Osteocyte (in vitro differentiated cells): ENCODE measurements at regions not wholly inside any gene's neighbourhood (a gene's known extent, or its start where the extent isn't known, plus 50 kb on each side); places are given as distances from the start of the nearest gene placed in this dataset.
A peak's percentile ranks its signal among the peaks of the same experiment; 100 is the strongest.

ENCODE experiments used
- DNase-seq: peaks from one replicate; pipeline ENCODE4 v3.0.0; 2021; ENCODE audit warnings: mixed read lengths; ENCODE audit not compliant: unreplicated experiment; ENCODE audit errors: extremely low spot score
- H3K27ac Mint-ChIP-seq: one replicate; pipeline ENCODE4 v1.8.0; 2021; ENCODE audit warnings: mild to moderate bottlenecking, mixed read lengths; ENCODE audit not compliant: unreplicated experiment
- H3K27me3 Mint-ChIP-seq: one replicate; pipeline ENCODE4 v1.8.0; 2021; ENCODE audit warnings: mixed read lengths; ENCODE audit not compliant: unreplicated experiment
- H3K36me3 Mint-ChIP-seq: one replicate; pipeline ENCODE4 v1.8.0; 2021; ENCODE audit warnings: mixed read lengths; ENCODE audit not compliant: unreplicated experiment
- H3K4me1 Mint-ChIP-seq: one replicate; pipeline ENCODE4 v1.8.0; 2021; ENCODE audit warnings: mixed read lengths; ENCODE audit not compliant: unreplicated experiment
- H3K4me3 Mint-ChIP-seq: one replicate; pipeline ENCODE4 v1.8.0; 2021; ENCODE audit warnings: mild to moderate bottlenecking, moderate library complexity, mixed read lengths; ENCODE audit not compliant: unreplicated experiment
- H3K9me3 Mint-ChIP-seq: one replicate; pipeline ENCODE4 v1.8.0; 2021; ENCODE audit warnings: mixed read lengths; ENCODE audit not compliant: unreplicated experiment
- CTCF ChIP-seq: fragments of 200-600 bp; sonication (generic); IDR thresholded peaks from 2 replicates; pipeline ENCODE4 v1.5.0; 2021; ENCODE audit warnings: antibody characterized with exemption, mild to moderate bottlenecking, moderate library complexity

DNA sequence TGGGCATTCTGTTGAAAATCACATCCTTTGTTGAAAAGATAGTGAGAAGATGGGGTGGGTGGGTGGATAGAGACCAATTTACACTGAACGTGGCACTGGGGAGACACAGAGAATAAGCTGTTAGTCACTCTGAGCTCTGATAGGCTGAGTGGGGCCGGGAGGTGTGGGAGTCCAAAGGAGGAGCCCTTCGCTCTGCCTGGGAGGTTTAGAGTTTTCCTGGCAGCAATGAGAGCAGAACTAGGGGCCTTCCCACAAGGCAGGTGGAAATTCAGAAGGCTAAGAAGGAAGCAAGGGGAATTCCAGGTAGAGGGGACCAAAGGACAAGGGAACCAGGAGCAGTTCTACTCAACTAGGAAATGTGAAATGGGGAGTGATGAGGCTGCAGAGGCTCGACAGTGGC is 272.7 kb downstream of the RPLP1 start:
- no peak overlapping the region for H3K27ac Mint-ChIP-seq
- no peaks in the 10 kb centered on the region for H3K9me3 Mint-ChIP-seq
- peaks cover 10% of the 10 kb centered on the region for H3K4me1 Mint-ChIP-seq
- TF ChIP-seq CTCF: no peak
- H3K27me3 Mint-ChIP-seq: peaks cover 61% of the 10 kb centered on the region
- H3K36me3 Mint-ChIP-seq: no peaks in the 10 kb centered on the region
- no peak for DNase-seq
- no peak overlapping the region for H3K4me3 Mint-ChIP-seq

- no peaks in the 10 kb centered on the region for H3K36me3 Mint-ChIP-seq
- H3K4me1 Mint-ChIP-seq: peaks cover 6% of the 10 kb centered on the region
- TF ChIP-seq CTCF: no peak
- peaks cover 60% of the 10 kb centered on the region for H3K27me3 Mint-ChIP-seq
- no peak overlapping the region for H3K27ac Mint-ChIP-seq
- H3K4me3 Mint-ChIP-seq: no peak overlapping the region
- H3K9me3 Mint-ChIP-seq: no peaks in the 10 kb centered on the region
- no peak for DNase-seq
Measured at GRCh38 chr15:69725957-69726356, 273.3 kb downstream of the RPLP1 start.

DNA sequence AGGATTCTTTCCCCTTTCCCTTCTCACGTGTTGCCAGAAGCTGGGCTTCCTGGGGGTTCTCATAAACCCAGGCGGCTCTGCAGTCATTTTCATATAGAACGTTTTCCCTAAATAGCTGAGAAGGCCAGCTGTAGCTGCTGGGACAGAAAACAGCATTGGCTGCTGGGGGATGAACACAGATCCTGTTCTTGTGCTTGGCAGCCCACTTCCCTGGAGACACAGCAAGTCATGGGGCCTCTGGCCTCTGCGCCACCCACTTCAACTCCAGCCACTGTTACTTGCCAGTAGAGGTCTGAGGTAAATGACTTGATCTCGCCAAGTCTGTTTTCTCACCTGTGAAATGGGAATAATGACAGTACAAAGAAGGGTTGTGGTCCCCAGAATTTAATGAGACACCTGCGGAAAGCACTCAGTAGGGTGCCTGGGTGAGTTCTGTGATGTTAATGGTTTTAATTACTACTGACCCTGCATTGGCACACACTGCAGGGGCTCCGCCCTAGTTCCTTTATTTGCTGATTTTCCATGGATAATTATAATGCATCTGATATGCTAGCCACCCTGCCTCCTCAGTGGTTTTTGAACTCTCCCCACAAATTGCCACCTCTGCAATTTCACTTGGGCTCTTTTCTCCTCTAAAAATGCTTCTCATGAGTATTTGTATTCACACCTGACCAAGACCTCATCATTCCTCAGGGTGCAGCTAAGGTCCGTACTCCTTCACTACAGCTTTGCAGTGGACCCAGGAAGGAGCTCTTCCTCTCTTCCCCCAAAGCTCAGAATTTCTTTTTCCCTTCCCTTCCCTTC is 274.7 kb downstream of the RPLP1 start:
- DNase-seq: no peak
- H3K9me3 Mint-ChIP-seq: no peaks in the 10 kb centered on the region
- no peak for TF ChIP-seq CTCF
- no peaks in the 10 kb centered on the region for H3K4me1 Mint-ChIP-seq
- no peaks in the 10 kb centered on the region for H3K36me3 Mint-ChIP-seq
- H3K27ac Mint-ChIP-seq: no peak overlapping the region
- H3K4me3 Mint-ChIP-seq: no peak overlapping the region
- peaks cover 68% of the 10 kb centered on the region for H3K27me3 Mint-ChIP-seq

GRCh38 chr15:69729167-69729748 is 276.6 kb downstream of the RPLP1 start:
- H3K9me3 Mint-ChIP-seq: no peaks in the 10 kb centered on the region
- no peak overlapping the region for H3K27ac Mint-ChIP-seq
- no peak overlapping the region for H3K4me3 Mint-ChIP-seq
- H3K36me3 Mint-ChIP-seq: no peaks in the 10 kb centered on the region
- DNase-seq: no peak
- peaks cover 70% of the 10 kb centered on the region for H3K27me3 Mint-ChIP-seq
- peak; percentile 79 for TF ChIP-seq CTCF
- H3K4me1 Mint-ChIP-seq: no peaks in the 10 kb centered on the region

GRCh38 chr15:69730281-69731080 is 277.9 kb downstream of the RPLP1 start:
- DNase-seq: no peak
- no peak overlapping the region for H3K27ac Mint-ChIP-seq
- H3K27me3 Mint-ChIP-seq: peaks cover 70% of the 10 kb centered on the region
- TF ChIP-seq CTCF: no peak
- H3K9me3 Mint-ChIP-seq: no peaks in the 10 kb centered on the region
- peaks cover 2% of the 10 kb centered on the region for H3K4me1 Mint-ChIP-seq
- H3K4me3 Mint-ChIP-seq: no peak overlapping the region
- no peaks in the 10 kb centered on the region for H3K36me3 Mint-ChIP-seq
